Smooth muscle cell (in vitro differentiated cells): ENCODE measurements at regions not wholly inside any gene's neighbourhood (a gene's known extent, or its start where the extent isn't known, plus 50 kb on each side); places are given as distances from the start of the nearest gene placed in this dataset.

Experiments
- DNase-seq: peaks from one replicate; lab custom pipeline; 2025; ENCODE audit not compliant: unreplicated experiment; lab: John Stamatoyannopoulos, UW
- H2AFZ ChIP-seq: fragments of 200-600 bp; sonication (generic); 2 replicates; pipeline ENCODE4 v1.6.0; 2016; ENCODE audit warnings: antibody characterized with exemption, low read depth, mild to moderate bottlenecking
- H3F3A ChIP-seq: fragments of 200-600 bp; sonication (generic); 2 replicates; pipeline ENCODE4 v1.6.0; 2017; ENCODE audit warnings: antibody characterized with exemption, low read depth
- H3K27ac ChIP-seq: fragments of 200-600 bp; sonication (generic); 2 replicates; pipeline ENCODE4 v1.5.1; 2016; ENCODE audit warnings: low read depth, mild to moderate bottlenecking
- H3K27me3 ChIP-seq: fragments of 200-600 bp; sonication (generic); 2 replicates; pipeline ENCODE4 v1.6.1; 2016; ENCODE audit warnings: low read depth, mild to moderate bottlenecking
- H3K36me3 ChIP-seq: fragments of 200-600 bp; sonication (generic); 2 replicates; pipeline ENCODE4 v1.5.1; 2016; ENCODE audit warnings: low read depth
- H3K4me1 ChIP-seq: fragments of 200-600 bp; sonication (generic); 2 replicates; pipeline ENCODE4 v1.5.1; 2016; ENCODE audit warnings: low read depth
- H3K4me2 ChIP-seq: fragments of 200-600 bp; sonication (generic); 2 replicates; pipeline ENCODE4 v1.6.0; 2016; ENCODE audit warnings: mild to moderate bottlenecking
- H3K4me3 ChIP-seq: fragments of 200-600 bp; sonication (generic); 2 replicates; pipeline ENCODE4 v1.5.1; 2016; ENCODE audit warnings: mild to moderate bottlenecking
- H3K79me2 ChIP-seq: fragments of 200-600 bp; sonication (generic); 2 replicates; pipeline ENCODE4 v1.6.0; 2016; ENCODE audit warnings: low read depth, mild to moderate bottlenecking
- H3K9ac ChIP-seq: fragments of 200-600 bp; sonication (generic); 2 replicates; pipeline ENCODE4 v1.6.0; 2016; ENCODE audit warnings: low read depth
- H3K9me3 ChIP-seq: fragments of 200-600 bp; sonication (generic); replicated peaks from 2 replicates; pipeline ENCODE4 v1.5.1; 2016; ENCODE audit warnings: low read depth
- H4K20me1 ChIP-seq: fragments of 200-600 bp; sonication (generic); 2 replicates; pipeline ENCODE4 v1.6.0; 2016; ENCODE audit warnings: low read depth
- WGBS: methylation state at CpG from one replicate; pipeline ENCODE4 v1.1.7; 2016; ENCODE audit warnings: low lambda C conversion rate; 5-methylcytosine and 5-hydroxymethylcytosine counted together
- TF ChIP-seq, protein P1 (sequence below): fragments of 200-600 bp; sonication (generic); IDR thresholded peaks from 2 replicates; pipeline ENCODE4 v1.5.1; 2017; ENCODE audit warnings: borderline replicate concordance, mild to moderate bottlenecking, antibody characterized with exemption; ENCODE audit not compliant: insufficient read depth, poor library complexity, severe bottlenecking

DNA sequence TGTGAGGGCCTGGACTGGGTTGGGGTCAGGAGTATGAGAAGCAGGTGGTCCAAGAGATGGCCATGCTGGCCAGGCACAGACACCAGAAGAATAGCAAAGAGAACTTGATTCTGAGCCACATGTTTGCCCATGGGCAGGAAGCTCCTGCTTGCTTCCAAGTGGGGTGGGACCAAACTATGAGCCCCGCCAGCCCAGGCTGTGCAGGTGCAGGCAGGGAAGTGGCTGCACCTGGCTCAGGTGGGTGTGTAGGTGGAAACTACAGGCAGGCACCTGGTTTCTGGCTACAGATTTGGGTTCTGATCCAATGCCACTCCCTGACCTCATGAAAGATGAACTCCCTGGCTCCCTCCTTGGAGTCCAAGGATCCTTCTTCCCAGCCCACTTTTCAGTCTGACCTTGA lies 207.9 kb upstream of the KLF3 start:
- no peak overlapping the region for H3K27ac ChIP-seq
- no peak overlapping the region for H3K9ac ChIP-seq
- no peaks in the 10 kb centered on the region for H4K20me1 ChIP-seq
- H3K4me3 ChIP-seq, result no peak overlapping the region
- no peaks in the 10 kb centered on the region for H3K9me3 ChIP-seq
- WGBS, result 80% methylated on average over 1 of the region's 1 CpG
- no peaks in the 10 kb centered on the region for H3K27me3 ChIP-seq
- H3F3A ChIP-seq, result no peaks in the 10 kb centered on the region
- no peaks in the 10 kb centered on the region for H3K79me2 ChIP-seq
- H2AFZ ChIP-seq, result no peak overlapping the region
- TF ChIP-seq, protein P1, sequence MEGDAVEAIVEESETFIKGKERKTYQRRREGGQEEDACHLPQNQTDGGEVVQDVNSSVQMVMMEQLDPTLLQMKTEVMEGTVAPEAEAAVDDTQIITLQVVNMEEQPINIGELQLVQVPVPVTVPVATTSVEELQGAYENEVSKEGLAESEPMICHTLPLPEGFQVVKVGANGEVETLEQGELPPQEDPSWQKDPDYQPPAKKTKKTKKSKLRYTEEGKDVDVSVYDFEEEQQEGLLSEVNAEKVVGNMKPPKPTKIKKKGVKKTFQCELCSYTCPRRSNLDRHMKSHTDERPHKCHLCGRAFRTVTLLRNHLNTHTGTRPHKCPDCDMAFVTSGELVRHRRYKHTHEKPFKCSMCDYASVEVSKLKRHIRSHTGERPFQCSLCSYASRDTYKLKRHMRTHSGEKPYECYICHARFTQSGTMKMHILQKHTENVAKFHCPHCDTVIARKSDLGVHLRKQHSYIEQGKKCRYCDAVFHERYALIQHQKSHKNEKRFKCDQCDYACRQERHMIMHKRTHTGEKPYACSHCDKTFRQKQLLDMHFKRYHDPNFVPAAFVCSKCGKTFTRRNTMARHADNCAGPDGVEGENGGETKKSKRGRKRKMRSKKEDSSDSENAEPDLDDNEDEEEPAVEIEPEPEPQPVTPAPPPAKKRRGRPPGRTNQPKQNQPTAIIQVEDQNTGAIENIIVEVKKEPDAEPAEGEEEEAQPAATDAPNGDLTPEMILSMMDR, result no peak
- no peak for DNase-seq
- H3K36me3 ChIP-seq, result no peaks in the 10 kb centered on the region
- H3K4me1 ChIP-seq, result no peaks in the 10 kb centered on the region
- H3K4me2 ChIP-seq, result no peak overlapping the region

DNA sequence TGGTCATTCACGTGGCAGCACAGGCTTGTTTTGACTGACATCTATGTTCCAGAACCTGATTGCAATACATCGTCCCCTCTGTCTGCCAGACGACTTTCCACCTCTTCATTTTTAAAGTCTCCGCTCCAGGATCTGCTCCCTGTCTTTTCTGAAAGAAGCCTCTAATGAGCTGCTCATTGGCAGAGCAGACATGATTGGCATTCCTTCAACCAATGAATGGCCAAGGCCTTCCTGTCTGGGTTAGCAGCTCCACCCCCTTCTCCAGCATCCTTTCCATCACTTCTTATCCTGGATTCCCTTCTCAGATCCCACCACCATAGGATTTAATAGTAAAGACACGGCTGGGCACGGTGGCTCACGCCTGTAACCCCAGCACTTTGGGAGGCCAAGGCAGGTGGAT lies 202.7 kb upstream of the KLF3 start:
- Histone ChIP-seq H3K27me3 (no peaks in the 10 kb centered on the region), H2AFZ (no peak overlapping the region), H3K4me2 (no peak overlapping the region), H3K79me2 (no peaks in the 10 kb centered on the region), H4K20me1 (no peaks in the 10 kb centered on the region), H3F3A (no peaks in the 10 kb centered on the region), H3K4me3 (no peak overlapping the region), H3K9ac (no peak overlapping the region), H3K9me3 (no peaks in the 10 kb centered on the region), H3K27ac (no peak overlapping the region), H3K4me1 (no peaks in the 10 kb centered on the region), H3K36me3 (no peaks in the 10 kb centered on the region)
- WGBS, result 86% methylated on average over 7 of the region's 7 CpGs
- no peak for DNase-seq
- TF ChIP-seq, protein P1, result no peak

DNA sequence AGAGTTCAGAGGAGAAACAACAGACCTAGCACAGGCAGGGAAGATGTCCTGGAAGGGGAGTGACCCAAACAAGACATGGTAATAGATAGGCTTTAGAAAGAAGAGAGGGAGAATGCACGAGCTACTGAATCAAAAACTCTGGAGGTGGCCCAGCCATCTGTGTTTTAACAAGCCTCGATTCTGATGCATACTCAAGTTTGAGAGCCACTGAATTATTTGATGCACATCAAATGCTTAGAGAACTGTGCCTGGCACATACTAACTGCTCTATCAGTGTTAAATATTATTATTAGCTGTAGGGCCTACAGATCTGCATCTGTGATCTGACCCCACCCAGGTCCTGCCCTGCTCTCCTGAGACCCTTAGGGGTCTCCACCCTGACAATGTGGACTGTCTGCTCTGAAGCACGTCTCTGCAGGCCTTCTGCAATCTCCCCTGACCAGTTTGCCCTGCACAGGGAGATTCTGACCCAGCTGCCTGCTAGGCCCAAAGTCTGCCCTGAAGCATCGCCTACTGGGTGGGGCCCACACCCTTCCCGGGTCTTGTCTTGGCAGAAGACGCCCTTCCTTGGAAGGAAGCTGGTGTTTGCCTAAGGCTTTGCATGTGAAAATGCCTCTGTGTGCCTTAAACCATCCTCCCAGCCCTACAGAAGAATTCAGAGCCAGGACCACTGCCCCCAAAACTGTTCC lies 201.5 kb upstream of the KLF3 start:
- Histone ChIP-seq H3K9ac (no peak overlapping the region), H3K79me2 (no peaks in the 10 kb centered on the region), H3F3A (no peaks in the 10 kb centered on the region), H4K20me1 (no peaks in the 10 kb centered on the region), H3K4me1 (no peaks in the 10 kb centered on the region), H2AFZ (no peak overlapping the region), H3K9me3 (no peaks in the 10 kb centered on the region), H3K4me3 (no peak overlapping the region), H3K4me2 (no peak overlapping the region), H3K36me3 (no peaks in the 10 kb centered on the region), H3K27me3 (no peaks in the 10 kb centered on the region), H3K27ac (no peak overlapping the region)
- WGBS, result 76% methylated on average over 6 of the region's 6 CpGs
- DNase-seq, result no peak
- TF ChIP-seq, protein P1, result no peak
